ENCODE measurements at regions not wholly inside any gene's neighbourhood (a gene's known extent, or its start where the extent isn't known, plus 50 kb on each side); places are given as distances from the start of the nearest gene placed in this dataset.
"Not testable (repeated sequence)": the region's sequence is repeated elsewhere in the genome, so short reads cannot be mapped to it uniquely, and the experiment has no call there.

- not testable (repeated sequence) for DNase-seq (ENCODE audit: low read depth)
Measured at GRCh38 chr22:25458631-25459030, 105.8 kb upstream of the GRK3 start.

- not testable (repeated sequence) for DNase-seq (ENCODE audit: low read depth)
Measured at GRCh38 chr22:25460682-25461081, 103.8 kb upstream of the GRK3 start.

GRCh38 chr22:25461301-25461700 lies 103.2 kb upstream of the GRK3 start:
- no peak for DNase-seq (ENCODE audit: low read depth)

GRCh38 chr22:25462474-25463346 lies 101.8 kb upstream of the GRK3 start:
- not testable (repeated sequence) for DNase-seq (ENCODE audit: low read depth)

GRCh38 chr22:25463347-25463628 lies 101.2 kb upstream of the GRK3 start:
- not testable (repeated sequence) for DNase-seq (ENCODE audit: low read depth)

GRCh38 chr22:25464326-25464725 lies 100.1 kb upstream of the GRK3 start:
- not testable (repeated sequence) for DNase-seq (ENCODE audit: low read depth)

GRCh38 chr22:25465949-25466348 lies 98.5 kb upstream of the GRK3 start:
- DNase-seq (ENCODE audit: low read depth): no peak

GRCh38 chr22:25472382-25472781 lies 92.1 kb upstream of the GRK3 start:
- no peak for DNase-seq (ENCODE audit: low read depth)

- DNase-seq (ENCODE audit: low read depth): no peak
Measured at GRCh38 chr22:25475257-25476022, 89.0 kb upstream of the GRK3 start.

GRCh38 chr22:25477358-25477757 lies 87.1 kb upstream of the GRK3 start:
- no peak for DNase-seq (ENCODE audit: low read depth)

GRCh38 chr22:25478111-25478510 lies 86.4 kb upstream of the GRK3 start:
- DNase-seq (ENCODE audit: low read depth): no peak

- no peak for DNase-seq (ENCODE audit: low read depth)
Measured at GRCh38 chr22:25478528-25478927, 85.9 kb upstream of the GRK3 start.

GRCh38 chr22:25480868-25481267 lies 83.6 kb upstream of the GRK3 start:
- not testable (repeated sequence) for DNase-seq (ENCODE audit: low read depth)

- DNase-seq (ENCODE audit: low read depth): no peak
Measured at GRCh38 chr22:25482091-25482760, 82.2 kb upstream of the GRK3 start.

GRCh38 chr22:25482868-25483639 lies 81.4 kb upstream of the GRK3 start:
- DNase-seq (ENCODE audit: low read depth): no peak

GRCh38 chr22:25483931-25484330 lies 80.5 kb upstream of the GRK3 start:
- no peak for DNase-seq (ENCODE audit: low read depth)

GRCh38 chr22:25484521-25485315 lies 79.8 kb upstream of the GRK3 start:
- no peak for DNase-seq (ENCODE audit: low read depth)

GRCh38 chr22:25485626-25486545 lies 78.6 kb upstream of the GRK3 start:
- no peak for DNase-seq (ENCODE audit: low read depth)

GRCh38 chr22:25487508-25487907 lies 77.0 kb upstream of the GRK3 start:
- no peak for DNase-seq (ENCODE audit: low read depth)

All from HS-27A (cell line).